GM12891 (cell line): ENCODE measurements at regions not wholly inside any gene's neighbourhood (a gene's known extent, or its start where the extent isn't known, plus 50 kb on each side); places are given as distances from the start of the nearest gene placed in this dataset.

Experiments used
- POLR2A ChIP-seq: IDR thresholded peaks from 2 replicates; pipeline ENCODE4 v1.6.1; 2011; ENCODE audit warnings: low read depth, low read length, control low read depth
- TAF1 ChIP-seq: IDR thresholded peaks from 2 replicates; pipeline ENCODE4 v1.6.1; 2011; ENCODE audit warnings: low read depth, low read length, control low read depth

DNA sequence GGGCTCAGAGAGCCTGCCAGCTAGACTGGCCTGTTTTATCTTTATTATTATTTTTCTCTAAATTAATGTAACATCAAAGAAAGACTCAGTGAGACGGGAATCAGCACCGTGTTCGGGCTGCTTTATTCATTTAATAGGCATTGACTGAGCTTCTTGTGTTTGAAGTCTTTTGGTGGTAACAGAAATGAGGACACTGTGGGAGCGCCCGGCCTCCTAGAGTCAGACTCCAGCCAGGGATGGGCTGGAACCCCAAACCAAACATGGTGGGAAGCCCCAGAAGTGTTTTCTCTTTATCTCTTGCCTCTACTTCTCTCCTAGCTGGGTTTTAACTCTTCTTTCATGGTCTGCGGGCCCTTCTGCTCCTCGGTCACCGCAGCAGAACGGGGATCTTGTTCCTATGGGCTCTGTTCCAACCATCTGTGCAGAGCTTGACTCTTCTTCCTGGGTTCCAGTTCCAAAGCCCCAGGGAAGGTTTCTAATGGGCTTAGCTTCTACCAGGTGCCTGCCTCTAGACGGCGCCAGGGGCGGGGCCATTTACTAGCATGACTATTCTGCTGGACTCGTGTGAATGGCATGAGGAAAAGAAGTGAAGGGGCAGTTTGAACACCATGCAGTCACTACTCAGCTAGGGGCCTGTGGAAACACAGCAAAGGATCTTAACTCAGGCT lies 123.8 kb downstream of the FGF18 start:
- TF ChIP-seq TAF1 = no peak
- no peak for TF ChIP-seq POLR2A
